Erythroblast (primary cell): ENCODE measurements at regions not wholly inside any gene's neighbourhood (a gene's known extent, or its start where the extent isn't known, plus 50 kb on each side); places are given as distances from the start of the nearest gene placed in this dataset.

Experiments used
- DNase-seq, 2 experiments: peaks; one replicate each; lab custom pipeline; 2025; lab: John Stamatoyannopoulos, UW
- GATA1 ChIP-seq: IDR thresholded peaks from 2 replicates; pipeline ENCODE4 v1.6.1; 2011; ENCODE audit warnings: low read depth, mild to moderate bottlenecking, control low read depth, low read length, moderate library complexity
- POLR2A ChIP-seq: IDR thresholded peaks from 2 replicates; pipeline ENCODE4 v1.6.1; 2011; ENCODE audit warnings: mild to moderate bottlenecking, low read length

DNA sequence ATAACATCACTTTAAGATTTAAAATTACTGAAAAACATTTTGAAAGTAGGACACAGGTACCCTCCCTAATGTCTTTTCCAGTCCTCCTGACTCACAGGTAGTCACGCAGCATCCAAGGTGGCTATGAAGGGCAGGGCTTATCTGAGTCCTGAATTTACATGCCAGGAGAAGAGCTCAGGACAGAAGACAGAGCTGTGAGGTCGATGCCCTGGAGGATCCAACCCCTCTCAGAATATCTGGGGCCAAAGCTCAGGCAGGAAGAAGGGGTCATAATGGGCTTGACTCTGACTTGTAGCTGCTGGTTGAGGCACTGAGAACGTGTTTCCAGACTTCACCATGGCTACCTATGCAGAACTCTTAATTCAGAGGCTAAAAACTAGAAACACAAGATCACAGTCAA lies 177.5 kb downstream of the AASDH start:
- DNase-seq: no peak
- TF ChIP-seq GATA1 (no peak), POLR2A (no peak)

DNA sequence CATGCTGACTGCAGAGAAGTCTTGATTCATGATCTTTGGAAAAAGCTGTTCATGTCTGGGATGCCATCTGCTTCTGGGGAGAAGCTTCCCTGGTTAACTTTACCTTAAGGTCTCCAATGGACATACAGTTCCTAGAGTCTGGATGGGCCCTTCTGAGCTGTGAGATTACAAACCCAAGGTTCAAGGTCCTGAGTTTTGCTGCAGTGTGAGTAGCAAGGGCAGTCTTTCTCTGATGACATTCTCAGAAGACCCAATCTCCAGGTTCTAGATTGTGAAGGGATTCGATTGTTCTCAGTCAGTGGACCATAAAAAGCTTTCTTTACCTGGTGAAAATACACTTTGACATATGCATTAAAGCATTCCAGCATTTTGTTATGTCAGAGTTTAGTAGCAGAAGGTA lies 179.2 kb downstream of the AASDH start:
- TF ChIP-seq POLR2A (no peak), GATA1 (no peak)

DNA sequence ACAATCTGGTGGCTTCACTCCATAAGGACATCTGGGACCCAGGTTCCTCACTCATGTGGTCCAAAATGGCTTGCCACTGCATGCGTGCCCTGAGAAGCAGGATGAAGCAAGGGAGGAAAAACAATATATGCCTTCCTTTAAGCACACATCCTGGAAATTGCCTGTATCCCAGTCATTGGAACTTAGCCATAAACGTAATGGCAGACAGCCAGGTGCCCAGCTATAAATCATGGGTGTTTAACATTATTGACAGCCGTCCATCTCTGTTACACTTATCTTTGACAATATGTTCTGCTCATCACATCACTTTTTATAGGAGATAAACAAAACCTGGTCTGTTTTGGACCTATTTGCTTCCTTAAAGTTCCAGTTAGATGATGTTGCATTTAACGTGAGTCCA lies 181.0 kb downstream of the AASDH start:
- no peak for TF ChIP-seq GATA1
- no peak for TF ChIP-seq POLR2A
- DNase-seq: no peak

More for the DNA sequence above, 179.2 kb downstream of the AASDH start:
- no peak for DNase-seq

DNA sequence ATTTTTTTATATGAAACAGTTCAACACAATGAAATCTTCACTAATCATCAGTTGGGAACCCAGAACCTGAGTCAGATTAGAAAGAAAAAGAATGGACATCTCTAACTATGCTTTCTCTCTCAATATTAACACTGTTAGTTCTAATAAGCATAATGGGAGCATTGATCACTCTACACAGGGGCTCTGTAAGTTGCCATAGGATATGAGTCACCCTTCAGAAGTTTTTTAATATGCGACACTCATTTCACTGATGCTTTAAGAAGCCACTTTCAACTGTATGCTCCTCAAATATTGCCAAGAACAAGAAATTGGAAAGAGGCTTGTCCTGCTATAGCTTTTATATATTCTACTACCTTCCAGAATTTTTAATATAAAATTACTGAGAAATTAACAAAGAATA lies 187.0 kb downstream of the AASDH start:
- TF ChIP-seq GATA1 (no peak), POLR2A (no peak)
- no peak for DNase-seq

DNA sequence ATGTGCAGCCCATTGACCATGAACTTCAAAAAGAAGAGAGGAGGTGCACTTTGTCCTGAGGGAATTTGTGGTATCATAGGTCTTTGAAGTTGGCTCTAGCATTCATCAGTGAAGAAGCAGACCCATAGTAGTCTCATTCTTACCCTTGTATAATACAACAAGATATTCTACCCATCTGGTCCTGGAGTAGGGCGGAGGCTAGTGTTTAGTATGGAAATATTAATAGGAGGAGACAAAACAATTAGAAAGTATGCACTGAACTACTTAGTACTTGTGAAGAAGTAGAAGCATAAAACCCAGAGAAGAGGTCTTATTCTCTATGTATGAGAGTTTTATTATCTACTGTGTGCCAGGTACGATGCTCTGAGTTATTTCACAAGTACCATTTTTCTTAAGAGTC lies 189.0 kb downstream of the AASDH start:
- no peak for DNase-seq
- TF ChIP-seq GATA1: no peak
- TF ChIP-seq POLR2A: no peak

DNA sequence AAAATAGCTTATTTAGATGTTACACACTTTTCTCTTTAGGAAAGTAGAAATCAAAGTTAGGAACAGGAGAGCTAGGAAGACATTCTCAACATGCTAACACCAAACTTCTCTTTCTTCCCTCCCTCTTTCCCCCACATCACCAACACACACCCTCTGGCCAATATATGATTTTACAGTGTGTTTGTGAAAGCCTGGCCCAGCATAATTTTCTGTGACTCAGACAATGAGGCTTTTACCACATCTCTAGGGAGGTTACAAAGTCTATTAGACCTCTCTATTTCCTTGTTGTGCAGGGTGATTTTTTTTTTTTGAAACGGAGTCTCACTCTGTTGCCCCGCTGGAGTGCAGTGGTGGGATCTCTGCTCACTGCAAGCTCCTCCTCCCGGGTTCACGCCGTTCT lies 189.9 kb downstream of the AASDH start:
- TF ChIP-seq POLR2A (no peak), GATA1 (no peak)
- no peak for DNase-seq

DNA sequence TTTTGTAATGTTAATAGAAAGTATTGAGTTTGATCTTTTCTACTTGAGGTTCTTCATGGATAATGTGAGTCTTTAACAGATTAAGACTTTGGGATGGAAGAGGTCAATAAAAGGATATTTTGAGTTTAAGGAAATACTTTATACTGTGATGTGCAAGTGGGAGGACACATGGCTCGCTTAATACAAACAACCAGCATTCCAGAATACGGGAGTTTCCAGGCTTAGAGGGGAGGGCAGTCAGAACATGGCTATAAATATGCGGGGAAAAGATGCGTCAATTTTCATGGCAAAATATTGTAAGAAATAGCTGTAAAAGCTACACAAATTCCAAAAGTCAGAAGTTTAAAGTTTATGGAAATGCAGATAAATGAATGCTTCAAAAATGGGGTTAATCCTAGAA lies 192.3 kb downstream of the AASDH start:
- TF ChIP-seq POLR2A: no peak
- no peak for TF ChIP-seq GATA1
- no peak for DNase-seq

DNA sequence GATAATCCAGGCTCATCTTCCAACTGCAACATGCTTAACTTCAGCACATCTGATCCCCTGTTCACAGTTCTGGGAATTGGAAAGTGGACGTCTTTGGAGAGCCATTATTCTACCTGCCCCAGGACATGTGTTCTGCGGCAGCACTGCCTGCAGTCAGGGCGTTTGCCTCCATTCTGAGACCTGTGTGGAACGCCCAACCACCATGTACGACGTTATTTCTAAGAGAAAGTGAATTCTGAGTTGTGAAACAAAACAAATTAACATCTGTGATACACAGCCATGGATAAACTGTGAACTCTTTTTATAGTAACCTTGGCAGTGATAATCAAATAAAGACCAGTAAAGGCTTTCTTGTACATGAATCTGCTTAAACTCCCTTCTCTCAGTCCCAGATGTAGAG lies 195.8 kb downstream of the AASDH start:
- no peak for TF ChIP-seq GATA1
- no peak for TF ChIP-seq POLR2A
- DNase-seq: no peak

DNA sequence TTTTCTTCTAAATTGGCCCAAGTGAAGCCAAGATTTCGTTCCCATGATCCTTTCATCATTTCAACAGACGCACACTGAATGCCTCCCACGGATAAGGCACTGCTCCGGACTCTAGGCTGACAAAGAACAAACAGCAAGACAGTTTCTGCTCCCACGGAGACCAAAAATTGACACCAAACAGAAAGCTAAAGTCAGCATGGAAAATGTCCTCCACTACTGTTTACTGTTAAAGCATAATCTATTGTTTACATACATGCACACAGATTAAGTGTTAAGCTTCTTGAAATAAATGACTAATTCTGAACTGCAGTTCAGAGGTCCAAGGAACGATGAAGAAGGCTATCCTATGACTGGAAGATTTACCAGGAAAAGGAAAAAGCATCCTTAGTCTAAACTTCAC lies 199.6 kb downstream of the AASDH start:
- TF ChIP-seq GATA1 (no peak), POLR2A (no peak)
- no peak for DNase-seq

DNA sequence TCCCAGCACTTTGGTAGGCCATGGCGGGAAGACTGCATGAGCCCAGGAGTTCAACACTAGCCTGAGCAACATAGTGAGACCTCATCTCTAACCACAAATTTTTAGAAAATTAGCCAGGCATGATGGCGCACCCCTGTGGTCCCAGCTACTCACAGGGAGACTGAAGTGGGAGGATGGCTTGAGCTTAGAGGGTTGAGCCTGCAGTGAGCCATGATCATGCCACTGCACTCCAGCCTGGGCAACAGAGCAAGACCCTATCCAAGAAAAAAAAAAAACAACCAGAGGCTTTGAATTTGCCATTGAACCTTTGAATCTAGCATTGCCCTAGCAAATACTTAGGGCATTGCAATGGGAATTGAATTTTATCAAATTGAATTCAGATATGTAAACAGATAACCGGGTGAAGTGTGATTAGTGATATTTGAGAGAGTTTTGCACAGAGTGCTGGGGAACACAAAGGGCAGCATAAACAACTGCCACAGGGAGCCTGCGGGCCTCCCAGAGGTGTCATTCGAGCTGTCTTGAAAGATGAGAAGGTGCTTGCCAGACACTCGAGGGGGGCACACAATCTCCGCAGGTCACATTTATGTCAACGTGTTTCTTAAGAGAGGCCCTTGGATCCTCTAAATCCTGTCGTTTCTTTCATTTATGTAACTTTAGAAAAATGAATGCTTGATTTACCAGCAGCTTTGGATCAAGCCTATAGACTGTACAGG lies 200.3 kb downstream of the AASDH start:
- TF ChIP-seq GATA1 (no peak), POLR2A (no peak)

DNA sequence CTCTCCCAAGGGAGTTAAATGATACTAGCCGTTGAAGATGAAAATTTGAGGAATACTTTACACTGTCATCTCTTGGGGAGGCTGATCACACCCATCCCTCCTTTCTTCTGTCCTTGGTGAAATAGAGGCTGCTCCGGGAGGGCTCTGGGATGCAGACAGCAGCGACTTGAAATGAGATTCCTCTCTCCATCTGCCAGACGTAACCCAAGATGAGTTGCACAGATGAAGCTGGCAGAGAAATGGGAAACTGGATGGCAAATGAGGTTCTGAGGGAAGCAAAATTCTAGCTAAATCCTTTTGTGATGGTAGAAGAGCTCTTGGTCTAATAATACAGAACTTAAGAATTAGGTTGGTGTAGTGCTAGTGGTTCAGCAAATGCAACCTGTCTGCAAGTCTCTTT lies 201.4 kb downstream of the AASDH start:
- no peak for TF ChIP-seq GATA1
- TF ChIP-seq POLR2A: no peak
- DNase-seq: no peak

More for the DNA sequence above, 200.3 kb downstream of the AASDH start:
- no peak for DNase-seq

DNA sequence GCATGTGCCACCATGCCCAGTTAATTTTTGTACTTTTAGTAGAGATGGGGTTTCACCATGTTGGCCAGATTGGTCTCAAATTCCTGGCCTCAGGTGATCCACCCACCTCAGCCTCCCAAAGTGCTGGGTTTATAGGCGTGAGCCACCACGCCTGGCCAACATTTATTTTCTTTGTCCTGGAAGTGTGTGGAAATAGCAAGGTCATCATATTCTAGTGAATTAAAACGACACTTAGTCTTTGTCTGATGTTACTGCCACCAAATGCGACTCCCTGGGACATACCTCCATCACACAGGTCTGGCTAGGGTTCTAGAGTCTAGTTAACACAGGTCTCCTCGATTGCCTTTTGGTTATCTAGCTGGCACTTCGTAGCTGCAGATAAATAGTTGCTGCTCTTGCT lies 203.1 kb downstream of the AASDH start:
- TF ChIP-seq POLR2A (no peak), GATA1 (no peak)
- DNase-seq: no peak

DNA sequence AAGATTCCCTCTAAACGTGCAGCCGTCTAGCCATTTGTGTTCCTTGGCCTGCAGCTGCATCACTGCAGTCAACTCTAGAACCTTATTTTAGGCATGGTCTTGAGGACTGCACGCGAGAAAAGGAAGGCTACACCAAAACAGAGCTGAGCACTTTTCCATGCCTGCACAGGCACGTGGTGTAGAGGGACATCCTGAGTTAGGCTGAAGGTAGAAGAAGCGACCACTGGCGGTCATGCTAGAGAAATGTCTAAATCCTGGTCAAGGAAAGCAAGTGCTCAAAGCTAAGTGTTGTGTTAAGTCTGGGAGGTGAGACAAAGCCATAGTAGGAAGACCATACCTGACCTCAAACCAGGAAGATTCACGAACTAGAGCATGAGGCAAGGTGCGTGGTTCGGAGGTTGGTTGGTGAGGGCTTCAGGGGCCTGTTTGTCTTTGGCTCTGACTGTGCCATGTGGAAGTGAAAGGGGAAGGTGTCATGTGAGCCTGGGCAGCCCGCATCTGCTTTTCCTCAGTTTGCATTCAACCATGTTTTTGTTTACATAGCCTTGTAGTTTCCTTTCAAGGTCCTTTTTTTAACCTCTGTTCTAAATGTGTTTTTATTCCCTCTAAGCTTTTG lies 203.8 kb downstream of the AASDH start:
- DNase-seq: peak in 1 of 2 experiments; percentile 8
- no peak for TF ChIP-seq GATA1

DNA sequence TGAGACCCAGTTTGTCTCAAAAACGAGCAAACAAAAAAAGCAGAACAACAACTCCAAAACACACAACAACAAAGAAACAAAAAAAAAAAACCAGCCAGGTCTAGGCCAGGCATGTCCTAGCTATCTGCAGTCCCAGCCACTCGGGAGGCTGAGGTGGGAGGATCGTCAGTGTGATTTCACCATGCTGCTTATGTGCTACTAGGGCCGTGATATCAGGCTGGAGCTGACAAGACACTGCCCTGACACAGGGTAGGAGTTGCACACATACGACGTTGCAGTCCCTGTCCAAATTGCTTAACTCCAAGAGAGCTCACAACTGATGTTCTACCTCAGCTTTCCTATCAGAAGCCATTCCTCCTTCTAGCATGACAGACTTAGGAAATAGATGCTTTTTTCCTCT lies 204.9 kb downstream of the AASDH start:
- TF ChIP-seq POLR2A (no peak), GATA1 (no peak)
- DNase-seq: no peak

DNA sequence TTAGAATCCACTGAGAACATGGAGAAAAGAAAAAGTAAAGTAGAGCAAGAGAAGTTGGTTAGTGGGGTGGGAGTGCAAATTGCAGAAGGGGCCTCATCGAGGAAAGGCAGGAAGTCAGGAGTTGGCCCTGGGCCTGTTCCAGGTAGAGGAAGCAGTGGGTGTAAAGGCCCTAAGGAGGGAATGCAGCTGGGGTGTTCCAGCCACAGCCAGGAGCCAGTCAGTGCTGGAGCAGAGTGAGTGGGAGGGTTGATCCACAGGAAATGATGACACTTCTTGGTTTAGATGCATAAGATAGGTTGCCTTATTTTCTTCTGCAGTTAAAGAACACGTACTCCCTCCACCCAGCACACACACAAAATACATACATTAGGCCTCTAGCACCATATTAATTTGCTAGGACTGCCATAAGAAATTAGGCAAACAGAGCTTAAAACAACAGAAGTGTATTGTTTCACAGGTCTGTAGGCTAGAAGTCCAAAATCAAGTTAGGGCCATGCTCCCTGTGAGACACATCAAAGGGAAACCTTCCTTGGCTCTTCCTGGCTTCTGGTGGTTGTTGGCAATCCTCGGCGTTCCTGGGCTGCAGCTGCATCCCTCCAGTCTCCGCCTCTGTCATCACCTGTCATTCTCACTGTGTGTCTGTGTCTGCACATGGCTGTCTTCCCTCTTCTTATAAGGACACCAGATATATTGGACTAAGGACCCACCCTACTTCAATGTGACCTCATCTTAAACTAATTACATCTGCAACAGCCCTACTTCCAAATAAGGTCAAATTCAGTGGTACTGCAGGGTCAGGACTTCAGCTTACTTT lies 205.9 kb downstream of the AASDH start:
- TF ChIP-seq GATA1 (no peak), POLR2A (no peak)
- peak in 1 of 2 experiments; percentile 9 for DNase-seq

DNA sequence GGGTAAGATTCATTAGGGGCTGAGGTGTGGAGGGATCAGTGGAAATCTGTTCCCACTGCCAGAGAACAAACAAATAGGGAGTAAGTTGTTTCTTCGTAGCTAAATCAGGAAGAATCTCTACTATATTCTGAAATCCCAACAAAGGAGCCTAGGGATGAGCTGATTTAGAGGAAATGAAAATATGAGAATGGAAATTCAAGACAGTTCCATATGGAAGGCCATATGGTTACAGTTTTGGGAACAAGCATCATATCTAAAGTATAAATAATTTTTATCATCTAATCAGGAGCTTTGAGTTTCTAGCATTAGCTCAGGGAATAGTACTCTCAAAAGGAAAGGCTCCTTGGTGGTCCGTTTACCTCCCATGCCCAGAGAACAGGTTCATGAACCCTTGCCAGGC lies 218.2 kb downstream of the AASDH start:
- no peak for DNase-seq
- TF ChIP-seq GATA1: no peak
- TF ChIP-seq POLR2A: no peak
